Panc1 (cell line): ENCODE measurements at regions not wholly inside any gene's neighbourhood (a gene's known extent, or its start where the extent isn't known, plus 50 kb on each side); places are given as distances from the start of the nearest gene placed in this dataset.

Experiments
- ATAC-seq: fragments of 200-7000 bp; cut with Tn5 transposase; 2 replicates; pipeline ENCODE4 v1.9.1; 2020; ENCODE audit warnings: mild to moderate bottlenecking, moderate library complexity
- BruUV-seq: library from RNA; stranded (reverse); fragments of 400-500 nt; replicated peaks from 2 replicates; lab custom pipeline; 2021; lab: Mats Ljungman, UMichigan
- CTCF ChIA-PET: fragments of 300-600 bp; sonication (Branson Sonifier 250); formaldehyde crosslinking; loops from one replicate; lab custom pipeline; 2022; ENCODE audit warnings: antibody characterized with exemption; lab: Charles Lee
- POLR2A ChIA-PET: fragments of 300-600 bp; sonication (Branson Sonifier 250); formaldehyde crosslinking; loops from one replicate; lab custom pipeline; 2022; ENCODE audit warnings: antibody characterized with exemption; lab: Charles Lee
- DNase-seq: peaks from one replicate; pipeline ENCODE4 v3.0.0-alpha.2; 2010; ENCODE audit warnings: low read depth, low spot score
- H3K27ac ChIP-seq: 2 replicates; pipeline ENCODE4 v1.5.1; 2011; ENCODE audit warnings: mild to moderate bottlenecking, low read length, inconsistent platforms
- H3K27me3 ChIP-seq: fragments of 200-500 bp; sonication (Bioruptor generic); 2 replicates; pipeline ENCODE4 v1.6.0; 2014; ENCODE audit warnings: low read length, inconsistent platforms; ENCODE audit not compliant: control insufficient read depth, insufficient read depth
- H3K36me3 ChIP-seq: fragments of 200-500 bp; sonication (Bioruptor generic); 2 replicates; pipeline ENCODE4 v1.5.1; 2014; ENCODE audit warnings: inconsistent platforms, mild to moderate bottlenecking, low read length, moderate library complexity; ENCODE audit not compliant: control insufficient read depth, insufficient read depth
- H3K4me1 ChIP-seq: 2 replicates; pipeline ENCODE4 v1.5.1; 2011; ENCODE audit warnings: inconsistent platforms, mild to moderate bottlenecking, low read length, moderate library complexity; ENCODE audit not compliant: control insufficient read depth, insufficient read depth
- H3K4me3 ChIP-seq, 2 experiments: 2 replicates each; pipeline ENCODE4 v1.5.1; 2011 to 2012; ENCODE audit warnings: low read depth in 2 of 2, low read length in 2 of 2, mild to moderate bottlenecking in 2 of 2, inconsistent platforms in 1 of 2, moderate library complexity in 1 of 2
- H3K9me3 ChIP-seq: fragments of 200-500 bp; sonication (Bioruptor generic); 2 replicates; pipeline ENCODE4 v1.5.1; 2014; ENCODE audit warnings: low read depth, mild to moderate bottlenecking, inconsistent platforms, low read length, moderate library complexity; ENCODE audit not compliant: control insufficient read depth, insufficient read depth
- POLR2AphosphoS5 ChIP-seq: IDR thresholded peaks from 2 replicates; pipeline ENCODE4 v1.6.1; 2012; ENCODE audit warnings: mild to moderate bottlenecking, low read depth, low read length, moderate library complexity
- REST ChIP-seq, 2 experiments: IDR thresholded peaks; 2 replicates each; pipeline ENCODE4 v1.6.1; 2011 to 2012; ENCODE audit warnings: low read depth in 2 of 2, control low read depth in 1 of 2, low read length in 1 of 2, mild to moderate bottlenecking in 1 of 2, moderate library complexity in 1 of 2; ENCODE audit not compliant: insufficient read depth in 1 of 2
- SIN3A ChIP-seq: IDR thresholded peaks from 2 replicates; pipeline ENCODE4 v1.6.1; 2012; ENCODE audit warnings: low read depth, mild to moderate bottlenecking, low read length, moderate library complexity, borderline replicate concordance; ENCODE audit not compliant: insufficient read depth
- TCF7L2 ChIP-seq: IDR thresholded peaks from 2 replicates; pipeline ENCODE4 v1.6.1; 2011; ENCODE audit warnings: mild to moderate bottlenecking, low read depth, low read length, inconsistent platforms
- in situ Hi-C: cut with HindIII; loops from 2 replicates; pipeline ENCODE4 v1.10.0; 2016; ENCODE audit warnings: low sequenced_read_pairs, low pct_unique_long_range_greater_than_20kb
- intact Hi-C: fragments of 100-400 bp; cut with micrococcal nuclease; formaldehyde crosslinking; loops from one replicate; pipeline ENCODE4 v1.10.0; 2022; ENCODE audit not compliant: unreplicated experiment
- TF ChIP-seq, protein P1 (sequence below): fragments of 450-650 bp; IDR thresholded peaks from 2 replicates; pipeline ENCODE4 v1.5.1; 2017; ENCODE audit warnings: mild to moderate bottlenecking

DNA sequence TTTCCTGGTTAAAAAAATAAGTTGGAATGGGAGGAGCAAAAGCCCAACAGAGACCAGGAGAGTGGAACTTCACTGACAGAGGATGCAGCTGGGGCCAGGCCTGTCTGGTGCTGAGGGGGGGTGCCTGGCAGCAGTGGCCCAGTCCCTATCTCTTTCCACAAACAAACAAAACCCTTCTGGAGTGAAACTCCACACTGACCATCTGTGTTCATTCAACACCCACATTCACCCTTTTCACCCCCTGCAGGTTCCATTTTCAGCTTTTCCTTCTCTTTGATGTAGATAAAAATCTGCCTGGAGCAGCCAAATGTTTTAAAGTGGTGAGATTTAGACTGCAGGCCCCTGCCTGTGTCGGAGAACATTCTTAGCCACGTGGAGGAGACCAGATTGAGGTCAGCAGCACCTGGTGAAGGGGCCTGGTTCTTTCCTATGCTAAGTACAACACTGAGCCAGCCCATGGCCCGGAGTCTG lies 161.4 kb upstream of the CDH11 start:
- DNase-seq (no peak), ATAC-seq (no peak)
- ChIA-PET POLR2A (no interaction called here), CTCF (no interaction called here)
- BruUV-seq: no TSS peak
- H3K4me1 ChIP-seq: no peaks in the 10 kb centered on the region
- H3K9me3 ChIP-seq: no peaks in the 10 kb centered on the region
- H3K27me3 ChIP-seq: no peaks in the 10 kb centered on the region
- H3K36me3 ChIP-seq: no peaks in the 10 kb centered on the region
- H3K4me3 ChIP-seq: no peak overlapping the region
- no peak overlapping the region for H3K27ac ChIP-seq
- intact Hi-C loops (no loop called here), in situ Hi-C loops (no loop called here)
- TF ChIP-seq POLR2AphosphoS5 (no peak), REST (IDR thresholded peaks at IDR 0.05; ENCODE audit: insufficient read depth in 1 of 2, low read depth in 2 of 2, low read length in 1 of 2) (no peak), SIN3A (no peak), TCF7L2 (no peak)
- TF ChIP-seq, protein P1, sequence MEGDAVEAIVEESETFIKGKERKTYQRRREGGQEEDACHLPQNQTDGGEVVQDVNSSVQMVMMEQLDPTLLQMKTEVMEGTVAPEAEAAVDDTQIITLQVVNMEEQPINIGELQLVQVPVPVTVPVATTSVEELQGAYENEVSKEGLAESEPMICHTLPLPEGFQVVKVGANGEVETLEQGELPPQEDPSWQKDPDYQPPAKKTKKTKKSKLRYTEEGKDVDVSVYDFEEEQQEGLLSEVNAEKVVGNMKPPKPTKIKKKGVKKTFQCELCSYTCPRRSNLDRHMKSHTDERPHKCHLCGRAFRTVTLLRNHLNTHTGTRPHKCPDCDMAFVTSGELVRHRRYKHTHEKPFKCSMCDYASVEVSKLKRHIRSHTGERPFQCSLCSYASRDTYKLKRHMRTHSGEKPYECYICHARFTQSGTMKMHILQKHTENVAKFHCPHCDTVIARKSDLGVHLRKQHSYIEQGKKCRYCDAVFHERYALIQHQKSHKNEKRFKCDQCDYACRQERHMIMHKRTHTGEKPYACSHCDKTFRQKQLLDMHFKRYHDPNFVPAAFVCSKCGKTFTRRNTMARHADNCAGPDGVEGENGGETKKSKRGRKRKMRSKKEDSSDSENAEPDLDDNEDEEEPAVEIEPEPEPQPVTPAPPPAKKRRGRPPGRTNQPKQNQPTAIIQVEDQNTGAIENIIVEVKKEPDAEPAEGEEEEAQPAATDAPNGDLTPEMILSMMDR: no peak

DNA sequence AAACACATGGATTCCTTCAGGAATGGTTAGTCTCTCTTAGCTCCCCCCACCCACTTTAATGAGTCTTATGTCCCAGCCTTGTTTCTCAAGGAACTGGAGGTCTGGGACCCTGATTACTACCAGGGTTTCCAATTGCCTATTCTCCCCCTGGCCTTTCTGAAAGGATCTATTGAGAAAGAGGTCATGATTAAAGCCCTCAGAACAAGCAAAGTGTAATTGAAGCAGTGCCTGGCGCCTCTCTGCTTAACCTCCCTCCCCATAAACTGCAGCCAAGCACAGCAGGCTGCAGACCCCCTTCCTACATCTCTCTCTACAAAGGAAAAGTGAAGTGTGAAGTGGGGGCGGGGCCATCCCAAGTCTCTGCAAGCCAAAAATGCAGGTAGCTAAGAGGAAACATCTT lies 159.7 kb upstream of the CDH11 start:
- in situ Hi-C loops: no loop called here
- Histone ChIP-seq H3K27me3 (no peaks in the 10 kb centered on the region), H3K36me3 (no peaks in the 10 kb centered on the region), H3K27ac (no peak overlapping the region), H3K9me3 (no peaks in the 10 kb centered on the region), H3K4me1 (no peaks in the 10 kb centered on the region), H3K4me3 (no peak overlapping the region)
- CTCF ChIA-PET: no interaction called here
- intact Hi-C loops: no loop called here
- DNase-seq (no peak), ATAC-seq (no peak)
- POLR2A ChIA-PET: no interaction called here
- TF ChIP-seq REST (IDR thresholded peaks at IDR 0.05; ENCODE audit: insufficient read depth in 1 of 2, low read depth in 2 of 2, low read length in 1 of 2): no peak
- TF ChIP-seq, protein P1: no peak
- TF ChIP-seq POLR2AphosphoS5: no peak
- no peak for TF ChIP-seq TCF7L2
- no peak for TF ChIP-seq SIN3A
- BruUV-seq: no TSS peak
